Left hindlimb (tissue), 1 donor: ENCODE measurements at regions not wholly inside any gene's neighbourhood (a gene's known extent, or its start where the extent isn't known, plus 50 kb on each side); places are given as distances from the start of the nearest gene placed in this dataset.

ENCODE experiments used
- DNase-seq: peaks from one replicate; pipeline ENCODE4 v3.0.0-alpha.2; 2018

DNA sequence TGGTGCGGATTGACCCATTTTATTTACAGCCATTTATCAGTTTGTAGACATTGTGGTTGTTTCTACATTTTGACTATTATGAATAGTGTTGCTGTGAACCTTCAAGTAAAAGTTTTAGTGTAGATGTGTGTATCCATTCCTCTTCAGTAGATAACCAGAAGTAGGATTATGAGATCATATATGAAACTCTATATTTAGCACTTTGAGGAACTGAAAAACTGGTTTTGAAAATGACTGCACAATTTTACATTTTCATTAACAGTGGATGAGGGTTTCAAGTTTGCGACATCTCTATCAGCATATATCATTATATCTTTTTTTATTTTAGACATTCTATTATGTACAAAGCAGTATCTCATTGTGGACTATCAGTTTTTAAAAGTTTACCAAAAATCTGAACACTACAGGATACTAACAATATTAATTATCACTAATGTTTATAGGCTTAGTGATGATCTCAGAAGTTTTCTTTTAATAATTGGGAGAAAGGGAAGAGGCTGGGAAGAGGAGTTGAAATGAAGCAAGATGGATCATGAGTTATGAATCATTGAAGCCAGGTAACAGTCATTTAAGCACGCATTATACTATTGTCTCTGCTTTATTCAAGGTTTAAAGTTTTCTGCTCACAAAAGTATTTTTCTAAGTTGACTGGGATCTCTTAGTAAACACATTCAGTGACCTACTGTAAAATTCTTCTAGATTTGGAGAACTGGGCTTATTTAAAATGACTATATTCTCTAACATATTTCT lies 329.0 kb upstream of the LRATD1 start:
- DNase-seq: no peak

GRCh38 chr2:14304326-14304725 lies 328.2 kb upstream of the LRATD1 start:
- DNase-seq: no peak

- no peak for DNase-seq
These were observed 326.2 kb upstream of the LRATD1 start for GRCh38 chr2:14306268-14306861.

DNA sequence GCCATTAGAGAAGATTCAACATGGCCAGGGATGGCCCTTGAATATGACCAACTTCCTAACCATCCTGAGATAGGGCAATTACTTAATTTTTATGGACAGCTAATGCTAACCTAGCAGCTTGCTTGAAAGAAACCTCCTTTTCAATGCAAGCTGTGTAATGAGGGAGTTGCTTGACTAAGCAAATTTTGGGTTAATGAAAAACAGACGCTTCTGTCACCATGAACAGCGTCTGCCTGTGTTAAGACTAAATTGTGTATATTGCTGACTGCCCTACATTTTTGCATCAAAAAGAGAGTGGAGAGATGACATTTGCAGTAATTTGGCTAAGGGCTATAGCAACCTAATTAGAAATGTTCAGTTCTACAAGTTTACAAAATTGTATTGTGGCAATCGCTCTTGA lies 319.2 kb upstream of the LRATD1 start:
- DNase-seq: no peak

GRCh38 chr2:14316594-14316993 lies 315.9 kb upstream of the LRATD1 start:
- DNase-seq: no peak

DNA sequence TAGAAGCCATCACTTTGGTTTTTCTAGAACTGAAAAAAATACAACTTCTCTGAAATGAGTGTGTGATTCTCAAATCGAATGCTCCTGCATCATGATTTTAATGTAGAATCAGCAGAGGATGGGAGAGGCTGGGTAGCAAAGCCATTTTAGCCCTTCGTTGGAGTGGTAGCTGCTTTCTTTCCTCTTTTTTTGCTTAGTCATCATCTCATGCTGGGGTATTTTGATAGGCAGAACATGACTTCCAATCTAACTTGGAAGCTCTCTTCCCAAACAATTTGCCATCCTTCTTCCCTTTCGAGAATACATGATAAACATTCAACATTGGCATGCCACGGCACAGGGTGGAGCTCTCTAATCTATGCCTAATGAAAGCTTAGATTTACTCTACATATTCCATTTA lies 311.2 kb upstream of the LRATD1 start:
- no peak for DNase-seq

DNA sequence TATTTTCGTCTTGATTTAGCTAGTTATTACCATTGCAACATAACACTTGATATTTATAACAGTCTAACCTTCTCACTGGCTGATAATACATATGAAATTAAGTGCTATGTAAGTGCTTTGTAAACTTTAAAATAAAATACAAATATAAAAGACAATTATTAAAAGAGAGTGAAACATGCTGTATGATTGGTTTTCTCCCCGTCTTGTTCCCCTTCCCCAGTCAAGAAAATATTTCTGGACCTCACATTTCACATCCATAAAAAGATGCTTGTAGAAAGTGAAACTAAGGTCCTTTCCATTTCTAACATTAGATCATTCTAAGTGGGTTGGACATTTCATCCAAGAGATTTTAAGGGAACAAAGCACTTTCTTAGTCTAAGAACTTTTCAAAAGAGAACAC lies 310.2 kb upstream of the LRATD1 start:
- DNase-seq: no peak

DNA sequence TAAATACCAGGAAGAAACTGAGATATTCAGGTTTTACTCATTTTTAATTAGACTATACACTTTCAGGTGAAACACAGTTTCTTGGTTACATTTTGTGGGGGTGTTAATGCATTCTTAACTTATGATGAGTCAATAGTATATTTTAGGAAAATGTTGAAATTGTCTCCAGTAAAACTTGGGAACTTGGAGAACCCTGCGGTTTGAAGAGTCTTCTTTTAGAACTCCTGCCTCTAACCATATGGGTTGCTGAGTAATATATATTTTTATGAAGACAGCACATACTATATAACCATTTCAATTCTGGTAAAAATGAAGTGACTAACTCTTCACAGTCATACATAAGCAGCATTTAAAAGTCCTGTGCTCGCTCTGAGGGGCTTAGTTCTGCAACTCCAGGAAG lies 308.2 kb upstream of the LRATD1 start:
- DNase-seq: no peak

DNA sequence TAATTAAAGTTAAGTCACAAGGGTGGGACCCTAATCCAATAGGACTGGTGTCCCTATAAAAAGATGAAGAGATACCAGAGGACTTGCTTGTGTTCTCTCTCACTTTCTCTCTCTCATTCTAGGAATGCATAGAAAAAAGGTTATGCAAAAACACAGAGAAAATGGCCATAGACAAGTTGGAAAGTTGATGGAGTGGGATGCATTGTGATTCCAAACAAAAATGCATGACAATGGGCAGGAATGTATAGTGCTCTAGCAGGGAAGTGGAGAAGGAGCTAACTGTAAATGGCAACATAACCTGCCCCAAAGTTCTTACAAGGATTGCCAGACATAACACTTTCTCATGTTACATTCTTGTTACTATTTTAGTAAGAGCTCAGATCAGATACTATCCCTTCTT lies 301.6 kb upstream of the LRATD1 start:
- no peak for DNase-seq

GRCh38 chr2:14336759-14337382 lies 295.6 kb upstream of the LRATD1 start:
- no peak for DNase-seq

DNA sequence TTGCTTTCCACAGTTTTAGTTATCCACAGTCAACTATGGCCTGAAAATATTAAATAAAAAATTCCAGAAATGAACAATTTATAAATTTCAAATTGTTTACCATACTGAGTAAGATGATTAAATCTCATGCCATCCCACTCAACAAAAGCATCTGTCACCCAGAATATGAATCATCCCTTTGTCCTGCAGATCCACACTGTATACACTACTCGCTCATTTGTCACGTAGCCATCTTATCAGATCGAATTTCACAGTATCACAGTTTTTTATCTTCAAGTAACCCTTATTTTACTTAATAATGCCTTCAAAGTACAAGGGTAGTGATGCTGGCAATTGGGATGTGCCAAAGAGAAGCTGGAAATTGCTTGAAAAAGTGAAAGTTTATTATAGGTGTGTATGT lies 291.8 kb upstream of the LRATD1 start:
- DNase-seq: no peak

DNA sequence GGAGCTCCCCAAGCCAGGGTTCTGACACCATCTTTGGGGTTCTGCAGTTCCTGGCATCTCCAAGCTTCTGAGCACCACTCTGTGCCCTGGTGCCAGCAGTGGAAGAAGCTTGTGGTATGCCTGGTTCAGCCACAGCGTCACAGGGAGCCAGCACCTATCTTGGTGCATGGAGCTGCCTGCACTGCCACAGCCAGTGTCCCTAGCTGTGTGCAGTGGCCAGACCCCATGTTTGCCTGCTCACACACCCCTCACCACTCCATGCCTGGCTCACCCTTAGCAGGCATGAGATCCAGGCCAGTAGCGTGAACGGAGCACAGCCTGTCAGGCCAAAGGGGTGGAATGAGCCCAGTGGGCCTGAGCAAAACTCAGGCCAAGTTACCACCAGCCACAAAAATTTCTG lies 290.2 kb upstream of the LRATD1 start:
- no peak for DNase-seq

- DNase-seq: no peak
These were observed 288.2 kb upstream of the LRATD1 start for GRCh38 chr2:14344355-14344754.

GRCh38 chr2:14348247-14348646 lies 284.3 kb upstream of the LRATD1 start:
- DNase-seq: no peak

GRCh38 chr2:14350856-14351255 lies 281.7 kb upstream of the LRATD1 start:
- DNase-seq: no peak

- DNase-seq: no peak
These were observed 280.4 kb upstream of the LRATD1 start for GRCh38 chr2:14352067-14352466.

- DNase-seq: no peak
These were observed 278.3 kb upstream of the LRATD1 start for GRCh38 chr2:14354231-14354630.

GRCh38 chr2:14355102-14355501 lies 277.4 kb upstream of the LRATD1 start:
- no peak for DNase-seq

DNA sequence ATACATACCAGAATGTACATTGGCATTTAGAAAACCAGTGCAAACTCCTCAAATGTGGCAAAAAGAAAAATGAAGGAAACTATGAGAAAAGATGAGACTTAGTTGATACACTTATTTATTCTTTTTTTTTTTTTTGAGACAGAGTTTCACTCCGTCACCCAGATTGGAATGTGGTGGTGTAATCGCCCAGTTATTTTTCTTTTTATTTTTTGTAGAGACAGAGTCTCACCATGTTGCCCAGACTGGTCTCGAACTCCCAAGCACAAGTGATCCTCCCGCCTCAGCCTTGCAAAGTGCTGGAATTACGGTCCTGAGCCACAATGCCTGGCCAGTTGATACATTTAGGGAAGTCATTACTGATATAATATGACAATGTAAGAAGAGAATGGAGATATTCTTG lies 274.2 kb upstream of the LRATD1 start:
- no peak for DNase-seq

DNA sequence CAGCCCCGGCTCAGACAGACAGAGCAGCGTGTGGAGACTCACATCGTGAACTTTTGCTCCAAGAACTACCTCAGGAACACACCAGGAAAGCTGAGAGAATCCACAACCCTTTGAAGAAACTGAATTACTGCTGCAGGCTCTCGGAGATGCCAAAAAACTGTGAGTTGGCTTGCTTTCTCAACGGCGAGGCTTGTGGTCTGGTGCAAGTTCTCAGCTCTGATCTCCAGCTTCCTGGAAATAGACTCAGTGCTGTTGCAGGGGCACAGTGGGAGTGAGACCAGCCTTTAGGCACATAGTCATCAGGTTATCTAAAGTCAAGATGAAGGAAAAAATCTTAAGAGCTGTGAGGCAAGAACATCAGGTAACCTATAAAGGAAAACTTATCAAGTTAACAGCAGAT lies 273.7 kb upstream of the LRATD1 start:
- DNase-seq: no peak

- DNase-seq: no peak
These were observed 269.4 kb upstream of the LRATD1 start for GRCh38 chr2:14363137-14363536.

- DNase-seq: no peak
These were observed 268.5 kb upstream of the LRATD1 start for GRCh38 chr2:14363976-14364375.

DNA sequence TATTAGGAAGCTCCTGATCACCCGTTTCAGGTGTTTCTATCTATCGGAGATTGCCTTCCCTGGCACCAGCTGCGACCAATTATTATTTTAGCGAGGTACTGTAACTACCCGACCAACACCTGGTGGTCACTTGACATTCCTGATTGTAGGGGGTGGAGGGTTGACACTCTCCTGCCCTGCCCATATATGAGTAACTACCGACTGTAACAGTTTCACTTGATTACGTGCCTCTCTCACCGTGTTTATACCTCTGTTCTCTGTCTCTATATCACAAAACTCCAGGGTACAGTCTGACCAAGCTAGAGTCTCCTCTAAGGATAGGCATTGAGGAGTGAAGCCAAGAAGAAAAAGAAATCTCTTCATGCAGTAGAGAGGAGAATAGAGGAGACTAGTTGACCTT lies 268.0 kb upstream of the LRATD1 start:
- DNase-seq: no peak

DNA sequence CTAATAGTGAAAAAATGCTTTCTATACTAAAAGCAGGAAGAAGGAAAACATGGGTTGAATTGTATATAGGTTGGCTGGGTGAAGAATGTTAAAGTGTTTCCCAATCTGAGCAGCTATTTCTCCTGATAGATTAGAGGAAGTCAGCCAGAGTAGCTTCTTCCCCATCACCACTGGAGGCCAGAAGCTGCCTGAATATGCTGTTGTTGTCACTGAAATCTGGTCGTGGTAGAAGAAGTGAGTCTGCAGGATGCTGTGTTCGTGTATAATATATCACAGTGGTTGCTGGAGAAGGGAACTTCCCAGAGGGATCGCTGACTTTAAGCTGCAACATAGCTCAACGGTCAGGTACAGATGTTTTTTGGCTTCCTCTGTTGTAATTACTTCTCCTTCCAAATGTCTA lies 247.5 kb upstream of the LRATD1 start:
- DNase-seq: no peak

DNA sequence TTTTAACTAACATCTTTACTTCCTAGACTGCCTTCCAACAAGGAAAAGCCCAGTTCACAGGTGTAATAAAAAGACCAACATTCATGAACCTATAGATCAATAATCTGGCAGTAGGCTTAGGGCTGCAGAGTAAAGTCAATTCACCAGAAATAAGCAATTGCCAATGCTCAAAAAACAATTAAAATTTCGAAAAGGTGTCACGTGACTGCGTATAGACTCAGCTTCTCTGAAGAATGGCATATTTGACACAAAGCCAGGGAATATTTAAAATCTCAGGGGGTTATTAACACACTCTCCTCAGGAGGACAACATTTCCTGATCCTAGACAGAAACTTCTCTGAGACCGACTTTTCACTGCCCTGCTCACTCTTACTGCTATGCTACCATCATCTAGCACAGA lies 245.2 kb upstream of the LRATD1 start:
- no peak for DNase-seq
